ENCODE measurements at regions not wholly inside any gene's neighbourhood (a gene's known extent, or its start where the extent isn't known, plus 50 kb on each side); places are given as distances from the start of the nearest gene placed in this dataset.

DNA sequence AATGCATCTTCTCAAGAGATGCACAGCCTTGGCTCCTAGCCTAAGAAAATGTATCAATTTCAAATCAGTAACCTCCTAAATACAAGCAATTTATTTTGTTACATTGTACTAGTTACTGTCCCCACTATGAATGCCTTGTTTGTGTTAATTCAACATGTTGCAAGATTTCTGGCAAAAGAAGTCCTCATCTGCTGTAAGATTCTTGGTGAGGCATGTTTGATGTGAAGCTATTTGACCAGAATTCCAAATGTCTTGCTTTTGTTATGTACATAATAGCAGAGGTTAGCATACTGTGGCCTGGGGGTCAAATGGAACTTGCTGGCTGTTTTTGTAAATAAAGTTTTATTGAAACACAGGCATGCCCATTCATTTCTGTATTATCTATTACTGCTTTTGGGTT, 1023.1 kb upstream of the WWC1 start:
- H3K4me3 ChIP-seq (ENCODE audit: control insufficient read depth, low read depth, low read length), result no peak overlapping the region
- DNase-seq (ENCODE audit: low read depth), result no peak
- no peak for TF ChIP-seq CTCF (conservative IDR thresholded peaks at IDR 0.05; ENCODE audit: control insufficient read depth, insufficient read depth, low read depth, low read length)

DNA sequence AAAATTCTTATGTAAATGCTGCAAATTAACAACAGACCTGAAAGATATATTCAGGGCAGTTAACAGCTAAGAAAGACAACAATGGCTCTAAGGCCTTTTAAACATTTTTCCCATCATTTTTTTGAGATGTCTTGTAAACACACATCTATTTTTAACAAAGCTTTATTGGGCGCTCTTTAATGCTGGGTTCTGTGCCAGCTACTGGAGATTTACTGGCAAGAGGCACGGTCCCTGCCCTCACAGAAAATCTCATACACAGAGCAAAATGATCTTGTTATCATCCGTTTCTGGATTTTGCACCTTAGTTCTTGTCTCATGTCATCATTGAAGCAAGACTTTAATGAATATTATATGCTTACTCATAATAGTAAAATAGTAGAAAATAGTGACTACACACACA, 1022.3 kb upstream of the WWC1 start:
- H3K4me3 ChIP-seq (ENCODE audit: control insufficient read depth, low read depth, low read length), result no peak overlapping the region
- no peak for TF ChIP-seq CTCF (conservative IDR thresholded peaks at IDR 0.05; ENCODE audit: control insufficient read depth, insufficient read depth, low read depth, low read length)
- no peak for DNase-seq (ENCODE audit: low read depth)

DNA sequence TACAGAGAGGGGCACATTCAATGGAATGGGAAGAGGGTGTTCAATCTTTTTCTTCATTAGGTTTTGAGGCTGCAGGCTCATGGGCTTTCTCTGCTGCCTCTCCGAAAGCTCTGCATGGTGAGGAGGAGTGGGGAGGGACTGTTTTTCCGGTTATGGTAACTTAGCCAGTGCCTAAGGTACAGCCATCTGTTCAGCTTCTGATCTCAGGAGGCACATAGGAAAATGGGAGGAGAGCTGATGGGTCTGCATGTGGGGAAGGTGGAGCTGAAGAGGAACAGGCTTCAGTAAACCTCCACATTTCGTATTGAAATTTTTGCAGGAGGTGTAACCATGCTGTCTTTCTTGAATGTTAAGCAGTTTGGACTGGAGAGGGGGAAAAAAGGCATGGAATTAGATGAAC, 1020.4 kb upstream of the WWC1 start:
- no peak for TF ChIP-seq CTCF (conservative IDR thresholded peaks at IDR 0.05; ENCODE audit: control insufficient read depth, insufficient read depth, low read depth, low read length)
- DNase-seq (ENCODE audit: low read depth), result no peak
- no peak overlapping the region for H3K4me3 ChIP-seq (ENCODE audit: control insufficient read depth, low read depth, low read length)

DNA sequence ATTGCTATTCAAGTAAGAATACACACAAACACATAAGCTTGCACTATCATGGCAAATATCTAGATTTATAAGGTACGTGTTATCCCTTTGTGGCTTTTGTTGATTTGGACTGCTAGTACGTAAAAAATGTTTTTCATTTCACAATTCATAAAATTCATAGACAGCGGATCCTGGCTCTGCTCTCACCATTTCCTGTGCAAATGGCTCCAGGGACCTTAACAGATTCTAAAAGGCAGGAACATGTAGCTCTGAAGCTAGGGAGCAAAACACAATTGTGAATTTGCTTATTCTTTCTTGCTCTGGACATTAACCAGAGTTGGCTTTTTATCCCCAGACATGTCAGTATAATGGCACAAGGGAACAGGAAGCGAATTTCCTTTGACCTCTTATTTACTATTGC, 1019.9 kb upstream of the WWC1 start:
- no peak for DNase-seq (ENCODE audit: low read depth)
- no peak for TF ChIP-seq CTCF (conservative IDR thresholded peaks at IDR 0.05; ENCODE audit: control insufficient read depth, insufficient read depth, low read depth, low read length)
- no peak overlapping the region for H3K4me3 ChIP-seq (ENCODE audit: control insufficient read depth, low read depth, low read length)

GRCh38 chr5:167280111-167280510, 1011.3 kb upstream of the WWC1 start:
- no peak overlapping the region for H3K4me3 ChIP-seq (ENCODE audit: control insufficient read depth, low read depth, low read length)
- no peak for DNase-seq (ENCODE audit: low read depth)

GRCh38 chr5:167281925-167282324, 1009.5 kb upstream of the WWC1 start:
- no peak for DNase-seq (ENCODE audit: low read depth)
- no peak for TF ChIP-seq CTCF (conservative IDR thresholded peaks at IDR 0.05; ENCODE audit: control insufficient read depth, insufficient read depth, low read depth, low read length)
- H3K4me3 ChIP-seq (ENCODE audit: control insufficient read depth, low read depth, low read length), result no peak overlapping the region

More at GRCh38 chr5:167280111-167280510, 1011.3 kb upstream of the WWC1 start:
- TF ChIP-seq CTCF (conservative IDR thresholded peaks at IDR 0.05; ENCODE audit: control insufficient read depth, insufficient read depth, low read depth, low read length), result no peak

GRCh38 chr5:167283691-167284090, 1007.8 kb upstream of the WWC1 start:
- TF ChIP-seq CTCF (conservative IDR thresholded peaks at IDR 0.05; ENCODE audit: control insufficient read depth, insufficient read depth, low read depth, low read length), result no peak
- no peak overlapping the region for H3K4me3 ChIP-seq (ENCODE audit: control insufficient read depth, low read depth, low read length)
- no peak for DNase-seq (ENCODE audit: low read depth)
